ENCODE measurements at regions not wholly inside any gene's neighbourhood (a gene's known extent, or its start where the extent isn't known, plus 50 kb on each side); places are given as distances from the start of the nearest gene placed in this dataset.

DNA sequence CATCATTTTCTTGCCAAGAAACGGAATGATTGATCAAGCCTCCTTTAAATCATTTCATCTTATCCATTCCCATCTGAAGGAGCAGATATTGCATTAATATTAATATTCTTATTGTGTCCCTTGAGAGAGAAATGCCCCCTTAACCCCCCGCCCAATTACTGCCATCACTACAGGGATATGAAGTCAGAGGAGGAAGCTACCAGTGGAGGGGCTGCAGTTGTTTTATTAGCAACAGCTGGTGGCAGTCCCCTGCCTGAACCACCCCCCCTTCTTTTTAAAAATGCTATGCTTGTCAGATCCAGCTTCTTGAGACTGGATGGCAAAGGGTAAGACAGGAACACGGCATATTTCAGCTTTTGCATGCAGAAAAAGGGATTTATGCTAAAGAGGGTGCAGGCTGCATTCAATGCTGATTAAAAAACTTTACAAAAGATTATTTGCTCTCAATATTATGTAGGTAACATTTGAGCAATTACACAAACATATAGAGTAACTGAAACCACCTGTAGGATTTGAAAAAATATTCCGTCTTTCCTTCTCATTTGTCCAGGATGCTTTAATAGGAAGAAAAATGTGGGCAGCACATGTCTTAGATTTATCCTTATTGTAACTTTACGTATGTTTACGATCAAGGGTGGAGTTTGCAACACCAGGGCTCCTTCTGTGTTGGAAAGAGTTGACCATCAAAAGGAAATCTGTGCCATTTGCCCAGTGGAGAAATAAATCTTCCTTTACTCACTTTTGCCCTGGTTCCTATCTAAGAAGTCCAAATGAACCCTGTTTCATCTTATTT lies 77.7 kb downstream of the ZBTB18 start:
- Histone ChIP-seq H3K9me3 (ENCODE audit: control insufficient read depth, insufficient read depth, low read depth, low read length) (no peaks in the 10 kb centered on the region), H3K36me3 (ENCODE audit: control insufficient read depth, insufficient read depth, low read length) (no peaks in the 10 kb centered on the region), H3K4me1 (ENCODE audit: control insufficient read depth, insufficient read depth, low read length) (no peaks in the 10 kb centered on the region), H3K4me3 (ENCODE audit: low read depth in 2 of 2, low read length in 2 of 2) (no peak overlapping the region), H3K27me3 (ENCODE audit: control insufficient read depth, insufficient read depth, low read length) (0 out of 2 replicates have a peak, but pooled peaks cover 4% of the 10 kb centered on the region), H3K27ac (ENCODE audit: low read length) (no peak overlapping the region)
- ATAC-seq: no peak
- no peak for TF ChIP-seq TCF7L2 (IDR thresholded peaks at IDR 0.05; ENCODE audit: low read depth, low read length)
- TF ChIP-seq, protein P1, sequence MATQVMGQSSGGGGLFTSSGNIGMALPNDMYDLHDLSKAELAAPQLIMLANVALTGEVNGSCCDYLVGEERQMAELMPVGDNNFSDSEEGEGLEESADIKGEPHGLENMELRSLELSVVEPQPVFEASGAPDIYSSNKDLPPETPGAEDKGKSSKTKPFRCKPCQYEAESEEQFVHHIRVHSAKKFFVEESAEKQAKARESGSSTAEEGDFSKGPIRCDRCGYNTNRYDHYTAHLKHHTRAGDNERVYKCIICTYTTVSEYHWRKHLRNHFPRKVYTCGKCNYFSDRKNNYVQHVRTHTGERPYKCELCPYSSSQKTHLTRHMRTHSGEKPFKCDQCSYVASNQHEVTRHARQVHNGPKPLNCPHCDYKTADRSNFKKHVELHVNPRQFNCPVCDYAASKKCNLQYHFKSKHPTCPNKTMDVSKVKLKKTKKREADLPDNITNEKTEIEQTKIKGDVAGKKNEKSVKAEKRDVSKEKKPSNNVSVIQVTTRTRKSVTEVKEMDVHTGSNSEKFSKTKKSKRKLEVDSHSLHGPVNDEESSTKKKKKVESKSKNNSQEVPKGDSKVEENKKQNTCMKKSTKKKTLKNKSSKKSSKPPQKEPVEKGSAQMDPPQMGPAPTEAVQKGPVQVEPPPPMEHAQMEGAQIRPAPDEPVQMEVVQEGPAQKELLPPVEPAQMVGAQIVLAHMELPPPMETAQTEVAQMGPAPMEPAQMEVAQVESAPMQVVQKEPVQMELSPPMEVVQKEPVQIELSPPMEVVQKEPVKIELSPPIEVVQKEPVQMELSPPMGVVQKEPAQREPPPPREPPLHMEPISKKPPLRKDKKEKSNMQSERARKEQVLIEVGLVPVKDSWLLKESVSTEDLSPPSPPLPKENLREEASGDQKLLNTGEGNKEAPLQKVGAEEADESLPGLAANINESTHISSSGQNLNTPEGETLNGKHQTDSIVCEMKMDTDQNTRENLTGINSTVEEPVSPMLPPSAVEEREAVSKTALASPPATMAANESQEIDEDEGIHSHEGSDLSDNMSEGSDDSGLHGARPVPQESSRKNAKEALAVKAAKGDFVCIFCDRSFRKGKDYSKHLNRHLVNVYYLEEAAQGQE (IDR thresholded peaks at IDR 0.05; ENCODE audit: insufficient read depth in 1 of 2, low read depth in 2 of 2, low read length in 1 of 2): no peak
- TF ChIP-seq SIN3A (IDR thresholded peaks at IDR 0.05; ENCODE audit: borderline replicate concordance, insufficient read depth, low read depth, low read length): no peak
- no peak for TF ChIP-seq POLR2AphosphoS5 (IDR thresholded peaks at IDR 0.05; ENCODE audit: low read depth, low read length)
- no peak for TF ChIP-seq CTCF (IDR thresholded peaks at IDR 0.05)
- no peak for DNase-seq (ENCODE audit: low read depth, low spot score)
- in situ Hi-C loops (cut with HindIII; ENCODE audit: low pct_unique_long_range_greater_than_20kb, low sequenced_read_pairs): no loop called here
- BruUV-seq (replicated peaks): no TSS peak
- POLR2A ChIA-PET: no interaction called here
- intact Hi-C loops (cut with micrococcal nuclease; ENCODE audit: unreplicated experiment): no loop called here
- CTCF ChIA-PET: no interaction called here

DNA sequence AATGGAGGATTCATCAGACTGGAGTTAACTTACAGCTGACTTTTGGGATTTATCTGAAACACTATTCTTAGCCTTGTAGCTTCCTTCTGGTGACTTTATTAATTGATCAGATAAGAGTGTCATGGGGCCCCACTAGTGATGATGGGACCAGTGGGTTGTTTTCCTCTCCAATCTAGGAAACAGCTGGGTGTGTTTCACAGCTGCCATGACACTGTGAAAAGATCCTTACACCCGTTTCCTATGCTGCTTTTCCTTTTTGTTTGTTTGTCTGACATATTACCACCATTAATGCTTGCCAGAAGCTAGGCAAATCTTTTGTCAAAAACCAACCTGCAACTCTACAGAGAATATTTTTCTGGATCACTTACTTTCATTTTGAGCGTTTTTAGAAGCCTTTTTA lies 86.2 kb downstream of the ZBTB18 start:
- POLR2A ChIA-PET: no interaction called here

More for the DNA sequence above, 86.2 kb downstream of the ZBTB18 start:
- CTCF ChIA-PET: no interaction called here
- in situ Hi-C loops (cut with HindIII; ENCODE audit: low pct_unique_long_range_greater_than_20kb, low sequenced_read_pairs): no loop called here
- no peak overlapping the region for H3K27ac ChIP-seq (ENCODE audit: low read length)
- H3K4me3 ChIP-seq (ENCODE audit: low read depth in 2 of 2, low read length in 2 of 2): no peak overlapping the region
- ATAC-seq (no peak), DNase-seq (ENCODE audit: low read depth, low spot score) (no peak)
- H3K9me3 ChIP-seq (ENCODE audit: control insufficient read depth, insufficient read depth, low read depth, low read length): no peaks in the 10 kb centered on the region
- TF ChIP-seq CTCF (IDR thresholded peaks at IDR 0.05) (no peak), TCF7L2 (IDR thresholded peaks at IDR 0.05; ENCODE audit: low read depth, low read length) (no peak), POLR2AphosphoS5 (IDR thresholded peaks at IDR 0.05; ENCODE audit: low read depth, low read length) (no peak)
- BruUV-seq (replicated peaks): no TSS peak
- intact Hi-C loops (cut with micrococcal nuclease; ENCODE audit: unreplicated experiment): no loop called here
- 0 out of 2 replicates have a peak, but pooled peaks cover 2% of the 10 kb centered on the region for H3K27me3 ChIP-seq (ENCODE audit: control insufficient read depth, insufficient read depth, low read length)
- no peaks in the 10 kb centered on the region for H3K4me1 ChIP-seq (ENCODE audit: control insufficient read depth, insufficient read depth, low read length)
- H3K36me3 ChIP-seq (ENCODE audit: control insufficient read depth, insufficient read depth, low read length): no peaks in the 10 kb centered on the region

All from Panc1 (cell line).